IMR-90 (cell line): ENCODE measurements at regions not wholly inside any gene's neighbourhood (a gene's known extent, or its start where the extent isn't known, plus 50 kb on each side); places are given as distances from the start of the nearest gene placed in this dataset.

ENCODE experiments used
- ATAC-seq: fragments of 200-7000 bp; cut with Tn5 transposase; 2 replicates; pipeline ENCODE4 v1.9.1; 2020; ENCODE audit warnings: low read depth, mild to moderate bottlenecking, moderate library complexity
- BruUV-seq: library from RNA; stranded (reverse); fragments of 400-500 nt; replicated peaks from 2 replicates; lab custom pipeline; 2021; lab: Mats Ljungman, UMichigan
- CTCF ChIA-PET: fragments of 300-600 bp; formaldehyde crosslinking; extraction: SDS; loops from one replicate; lab custom pipeline; 2021; ENCODE audit warnings: antibody characterized with exemption; lab: Yijun Ruan, JAX
- POLR2A ChIA-PET: fragments of 300-600 bp; sonication (Branson Sonifier 250); formaldehyde crosslinking; loops from one replicate; lab custom pipeline; 2022; ENCODE audit warnings: antibody characterized with exemption; ENCODE audit not compliant: unreplicated experiment; lab: Charles Lee
- DNase-seq: peaks from one replicate; pipeline ENCODE4 v3.0.0; 2013
- H2AFZ ChIP-seq: replicated peaks from 2 replicates; pipeline ENCODE3; 2013; ENCODE audit warnings: low read length, mild to moderate bottlenecking; ENCODE audit not compliant: poor library complexity
- H2AK5ac ChIP-seq: 2 replicates; pipeline ENCODE4 v1.6.1; 2013; ENCODE audit warnings: low read depth, low read length, inconsistent platforms
- H2AK9ac ChIP-seq: replicated peaks from 2 replicates; pipeline ENCODE3; 2013; ENCODE audit warnings: mild to moderate bottlenecking, low read depth, low read length, moderate library complexity; ENCODE audit not compliant: poor library complexity
- H2BK120ac ChIP-seq: 2 replicates; pipeline ENCODE4 v1.6.1; 2013; ENCODE audit warnings: low read depth, low read length, inconsistent platforms
- H2BK15ac ChIP-seq: 3 replicates; pipeline ENCODE4 v1.6.1; 2013; ENCODE audit warnings: low read depth, low read length, inconsistent platforms
- H2BK20ac ChIP-seq: 2 replicates; pipeline ENCODE4 v1.6.1; 2013; ENCODE audit warnings: low read depth, mild to moderate bottlenecking, inconsistent platforms, low read length, moderate library complexity
- H2BK5ac ChIP-seq: 2 replicates; pipeline ENCODE4 v1.6.1; 2013; ENCODE audit warnings: mild to moderate bottlenecking, low read depth, low read length, inconsistent platforms; ENCODE audit not compliant: poor library complexity, severe bottlenecking
- H3K14ac ChIP-seq: replicated peaks from 2 replicates; pipeline ENCODE4 v1.6.1; 2013; ENCODE audit warnings: low read depth, low read length, inconsistent platforms
- H3K18ac ChIP-seq: 2 replicates; pipeline ENCODE4 v1.6.1; 2013; ENCODE audit warnings: low read depth, low read length, control low read depth
- H3K23ac ChIP-seq: 2 replicates; pipeline ENCODE4 v1.6.1; 2013; ENCODE audit warnings: low read depth, low read length, inconsistent platforms
- H3K27ac ChIP-seq: 2 replicates; pipeline ENCODE4 v1.5.1; 2013; ENCODE audit warnings: mild to moderate bottlenecking, control low read depth, low read length; ENCODE audit not compliant: insufficient read depth
- H3K27me3 ChIP-seq: 2 replicates; pipeline ENCODE4 v1.6.1; 2013; ENCODE audit warnings: low read length; ENCODE audit not compliant: control insufficient read depth, insufficient read depth
- H3K36me3 ChIP-seq: 2 replicates; pipeline ENCODE4 v1.6.1; 2013; ENCODE audit warnings: low read length, mixed read lengths; ENCODE audit not compliant: control insufficient read depth, insufficient read depth
- H3K4ac ChIP-seq: 2 replicates; pipeline ENCODE4 v1.6.1; 2013; ENCODE audit warnings: low read depth, low read length, inconsistent platforms
- H3K4me1 ChIP-seq: 2 replicates; pipeline ENCODE4 v1.6.1; 2013; ENCODE audit warnings: low read length, mixed read lengths; ENCODE audit not compliant: control insufficient read depth, insufficient read depth
- H3K4me2 ChIP-seq: 2 replicates; pipeline ENCODE4 v1.6.1; 2013; ENCODE audit warnings: low read depth, mild to moderate bottlenecking, control low read depth, low read length, moderate library complexity
- H3K4me3 ChIP-seq: 2 replicates; pipeline ENCODE4 v1.5.1; 2013; ENCODE audit warnings: low read depth, mild to moderate bottlenecking, control low read depth, low read length, moderate library complexity; ENCODE audit not compliant: insufficient read depth
- H3K56ac ChIP-seq: 2 replicates; pipeline ENCODE4 v1.6.1; 2013; ENCODE audit warnings: low read length, inconsistent platforms; ENCODE audit not compliant: insufficient read depth; ENCODE audit errors: extremely low read depth
- H3K79me1 ChIP-seq, 2 experiments: 2 replicates each; pipeline ENCODE4 v1.6.1; 2013; ENCODE audit warnings: low read length in 2 of 2, inconsistent platforms in 1 of 2, low read depth in 1 of 2
- H3K9ac ChIP-seq: 2 replicates; pipeline ENCODE4 v1.6.1; 2013; ENCODE audit warnings: low read depth, low read length, control low read depth
- H3K9me1 ChIP-seq: 2 replicates; pipeline ENCODE4 v1.6.1; 2013; ENCODE audit warnings: low read length, inconsistent platforms; ENCODE audit not compliant: insufficient read depth
- H3K9me3 ChIP-seq: 2 replicates; pipeline ENCODE4 v1.6.1; 2013; ENCODE audit warnings: low read length; ENCODE audit not compliant: control insufficient read depth, insufficient read depth
- H4K20me1 ChIP-seq: 2 replicates; pipeline ENCODE4 v1.6.1; 2013; ENCODE audit warnings: low read length, inconsistent platforms; ENCODE audit not compliant: insufficient read depth
- H4K5ac ChIP-seq: 2 replicates; pipeline ENCODE4 v1.6.1; 2013; ENCODE audit warnings: mild to moderate bottlenecking, low read depth, low read length, control low read depth
- H4K8ac ChIP-seq, 2 experiments: 2 replicates each; pipeline ENCODE4 v1.6.1; 2013; ENCODE audit warnings: low read depth in 2 of 2, low read length in 2 of 2, control low read depth in 1 of 2, inconsistent platforms in 1 of 2
- H4K91ac ChIP-seq: 2 replicates; pipeline ENCODE4 v1.6.1; 2013; ENCODE audit warnings: low read depth, low read length, inconsistent platforms; ENCODE audit not compliant: insufficient read depth
- BHLHE40 ChIP-seq: fragments of 150-350 bp; IDR thresholded peaks from 2 replicates; pipeline ENCODE4 v1.6.1; 2016; ENCODE audit warnings: mild to moderate bottlenecking, low read depth, low read length
- CEBPB ChIP-seq: IDR thresholded peaks from 2 replicates; pipeline ENCODE4 v1.6.1; 2012; ENCODE audit warnings: low read depth, low read length, improper control_type of control experiment
- CHD1 ChIP-seq: IDR thresholded peaks from 2 replicates; pipeline ENCODE4 v1.6.1; 2012; ENCODE audit warnings: low read depth, low read length, improper control_type of control experiment
- CTCF ChIP-seq: conservative IDR thresholded peaks from 2 replicates; pipeline ENCODE4 v1.5.1; 2012; ENCODE audit warnings: mild to moderate bottlenecking, low read depth, low read length, improper control_type of control experiment
- ELK1 ChIP-seq: fragments of 150-350 bp; IDR thresholded peaks from 2 replicates; pipeline ENCODE4 v1.6.1; 2016; ENCODE audit warnings: low read depth, mild to moderate bottlenecking, low read length, moderate library complexity, borderline replicate concordance
- FOS ChIP-seq: fragments of 150-350 bp; IDR thresholded peaks from 2 replicates; pipeline ENCODE4 v1.6.1; 2016; ENCODE audit warnings: low read depth, low read length
- MAFK ChIP-seq: IDR thresholded peaks from 2 replicates; pipeline ENCODE4 v1.6.1; 2012; ENCODE audit warnings: low read depth, low read length, improper control_type of control experiment
- MAZ ChIP-seq: IDR thresholded peaks from 2 replicates; pipeline ENCODE4 v1.6.1; 2012; ENCODE audit warnings: low read depth, mild to moderate bottlenecking, low read length, improper control_type of control experiment, moderate library complexity, borderline replicate concordance
- MXI1 ChIP-seq: IDR thresholded peaks from 2 replicates; pipeline ENCODE4 v1.6.1; 2012; ENCODE audit warnings: low read depth, mild to moderate bottlenecking, low read length, moderate library complexity, borderline replicate concordance
- NFE2L2 ChIP-seq: fragments of 150-350 bp; IDR thresholded peaks from 2 replicates; pipeline ENCODE4 v1.6.1; 2016; ENCODE audit warnings: low read depth, mild to moderate bottlenecking, low read length
- RAD21 ChIP-seq: IDR thresholded peaks from 2 replicates; pipeline ENCODE4 v1.6.1; 2012; ENCODE audit warnings: low read length, improper control_type of control experiment
- RCOR1 ChIP-seq: IDR thresholded peaks from 2 replicates; pipeline ENCODE4 v1.6.1; 2012; ENCODE audit warnings: mild to moderate bottlenecking, low read length, improper control_type of control experiment; ENCODE audit not compliant: insufficient replicate concordance
- RFX5 ChIP-seq: IDR thresholded peaks from 2 replicates; pipeline ENCODE4 v1.8.0; 2012; ENCODE audit warnings: low read depth, mild to moderate bottlenecking, low read length, moderate library complexity
- SMC3 ChIP-seq: fragments of 150-350 bp; IDR thresholded peaks from 2 replicates; pipeline ENCODE4 v1.6.1; 2016; ENCODE audit warnings: low read depth, mild to moderate bottlenecking, antibody characterized with exemption, low read length, moderate library complexity
- USF2 ChIP-seq: fragments of 150-350 bp; IDR thresholded peaks from 2 replicates; pipeline ENCODE4 v1.6.1; 2017; ENCODE audit warnings: mild to moderate bottlenecking, antibody characterized with exemption, low read length, low read depth
- WGBS, 2 experiments: methylation state at CpG; one replicate each; pipeline versions ENCODE4 v1.1.5 to v1.1.7; 2013; ENCODE audit warnings: missing lambda C conversion rate in 2 of 2; ENCODE audit not compliant: insufficient read length in 1 of 2; ENCODE audit errors: extremely low coverage in 2 of 2; 5-methylcytosine and 5-hydroxymethylcytosine counted together
- dilution Hi-C: fragments of 300-500 bp; cut with HindIII; formaldehyde crosslinking; loops from one replicate; pipeline ENCODE4 v1.14.3; 2018; ENCODE audit warnings: low sequenced_read_pairs; ENCODE audit not compliant: unreplicated experiment
- in situ Hi-C: fragments of 300-500 bp; cut with MboI; formaldehyde crosslinking; loops from 3 replicates; pipeline ENCODE4 v1.14.3; 2019; ENCODE audit warnings: low sequenced_read_pairs, inconsistent platforms, mixed read lengths
- intact Hi-C: fragments of 100-400 bp; cut with micrococcal nuclease; formaldehyde crosslinking; loops from 2 replicates; pipeline ENCODE4 v1.10.0; 2022

- H2BK5ac ChIP-seq, result no peak overlapping the region
- H3K4ac ChIP-seq, result no peak overlapping the region
- no peak overlapping the region for H2BK20ac ChIP-seq
- TF ChIP-seq CTCF, result no peak
- no peak for TF ChIP-seq RFX5
- TF ChIP-seq FOS, result no peak
- TF ChIP-seq CHD1, result no peak
- no peak for TF ChIP-seq MXI1
- no peak for TF ChIP-seq MAFK
- TF ChIP-seq ELK1, result no peak
- no peak for TF ChIP-seq CEBPB
- TF ChIP-seq MAZ, result no peak
- no peak for TF ChIP-seq USF2
- no peak for TF ChIP-seq RAD21
- TF ChIP-seq NFE2L2, result no peak
- TF ChIP-seq BHLHE40, result no peak
- no peak for TF ChIP-seq SMC3
- TF ChIP-seq RCOR1, result no peak
- ChIA-PET POLR2A (no interaction called here), CTCF (no interaction called here)
- H3K4me3 ChIP-seq, result no peak overlapping the region
- no peak overlapping the region for H4K8ac ChIP-seq
- no peaks in the 10 kb centered on the region for H3K4me1 ChIP-seq
- dilution Hi-C loops (no loop called here), in situ Hi-C loops (no loop called here), intact Hi-C loops (no loop called here)
- H3K23ac ChIP-seq, result no peak overlapping the region
- H3K56ac ChIP-seq, result no peak overlapping the region
- no peak overlapping the region for H2AK5ac ChIP-seq
- no TSS peak for BruUV-seq
- WGBS, 2 experiments, result 53% methylated on average over 3 of the region's 9 CpGs; no CpG with 5 or more reads in 1 of the 2 experiments
- H2AK9ac ChIP-seq, result no peak overlapping the region
- no peaks in the 10 kb centered on the region for H3K79me1 ChIP-seq
- H2AFZ ChIP-seq, result no peak overlapping the region
- H2BK120ac ChIP-seq, result no peak overlapping the region
- DNase-seq (no peak), ATAC-seq (no peak)
- no peak overlapping the region for H3K27ac ChIP-seq
- H4K91ac ChIP-seq, result no peak overlapping the region
- H3K9me1 ChIP-seq, result no peaks in the 10 kb centered on the region
- no peak overlapping the region for H3K9ac ChIP-seq
- no peaks in the 10 kb centered on the region for H3K36me3 ChIP-seq
- no peak overlapping the region for H4K5ac ChIP-seq
- no peak overlapping the region for H3K4me2 ChIP-seq
- H2BK15ac ChIP-seq, result no peak overlapping the region
- peaks cover 32% of the 10 kb centered on the region for H3K27me3 ChIP-seq
- H3K9me3 ChIP-seq, result no peaks in the 10 kb centered on the region
- H4K20me1 ChIP-seq, result no peaks in the 10 kb centered on the region; the same call in 1 of the 2 replicates
- no peak overlapping the region for H3K14ac ChIP-seq
- no peak overlapping the region for H3K18ac ChIP-seq
Measured at GRCh38 chr12:124159655-124160054, 135.2 kb upstream of the RFLNA start.
